ENCODE measurements at regions not wholly inside any gene's neighbourhood (a gene's known extent, or its start where the extent isn't known, plus 50 kb on each side); places are given as distances from the start of the nearest gene placed in this dataset.
A peak's percentile ranks its signal among the peaks of the same experiment; 100 is the strongest.

- TF ChIP-seq, protein P1, sequence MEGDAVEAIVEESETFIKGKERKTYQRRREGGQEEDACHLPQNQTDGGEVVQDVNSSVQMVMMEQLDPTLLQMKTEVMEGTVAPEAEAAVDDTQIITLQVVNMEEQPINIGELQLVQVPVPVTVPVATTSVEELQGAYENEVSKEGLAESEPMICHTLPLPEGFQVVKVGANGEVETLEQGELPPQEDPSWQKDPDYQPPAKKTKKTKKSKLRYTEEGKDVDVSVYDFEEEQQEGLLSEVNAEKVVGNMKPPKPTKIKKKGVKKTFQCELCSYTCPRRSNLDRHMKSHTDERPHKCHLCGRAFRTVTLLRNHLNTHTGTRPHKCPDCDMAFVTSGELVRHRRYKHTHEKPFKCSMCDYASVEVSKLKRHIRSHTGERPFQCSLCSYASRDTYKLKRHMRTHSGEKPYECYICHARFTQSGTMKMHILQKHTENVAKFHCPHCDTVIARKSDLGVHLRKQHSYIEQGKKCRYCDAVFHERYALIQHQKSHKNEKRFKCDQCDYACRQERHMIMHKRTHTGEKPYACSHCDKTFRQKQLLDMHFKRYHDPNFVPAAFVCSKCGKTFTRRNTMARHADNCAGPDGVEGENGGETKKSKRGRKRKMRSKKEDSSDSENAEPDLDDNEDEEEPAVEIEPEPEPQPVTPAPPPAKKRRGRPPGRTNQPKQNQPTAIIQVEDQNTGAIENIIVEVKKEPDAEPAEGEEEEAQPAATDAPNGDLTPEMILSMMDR (IDR thresholded peaks at IDR 0.05): no peak
- TF ChIP-seq POLR2A (IDR thresholded peaks at IDR 0.05) (no peak), POLR2AphosphoS5 (IDR thresholded peaks at IDR 0.05; ENCODE audit: insufficient read depth in 1 of 2, low read depth in 1 of 2) (peak in 1 of 2 donors; percentile 20)
These were observed 104.2 kb upstream of the THRB start for GRCh38 chr3:24598695-24599470.
